SU-DHL-6 (cell line): ENCODE measurements at regions not wholly inside any gene's neighbourhood (a gene's known extent, or its start where the extent isn't known, plus 50 kb on each side); places are given as distances from the start of the nearest gene placed in this dataset.

Experiments
- H2AFZ ChIP-seq: fragments of 200-600 bp; sonication (generic); 2 replicates; pipeline ENCODE4 v1.6.1; 2014; ENCODE audit warnings: low read depth, mild to moderate bottlenecking, moderate library complexity, mixed read lengths, antibody characterized with exemption, low read length; ENCODE audit not compliant: severe bottlenecking
- H3F3A ChIP-seq: fragments of 200-600 bp; shearing (Covaris generic); 2 replicates; pipeline ENCODE4 v1.6.0; 2016; ENCODE audit warnings: antibody characterized with exemption, mild to moderate bottlenecking; ENCODE audit not compliant: insufficient read depth
- H3K27ac ChIP-seq: fragments of 200-600 bp; sonication (generic); 2 replicates; pipeline ENCODE4 v1.5.1; 2016; ENCODE audit warnings: low read depth, mild to moderate bottlenecking, low read length, moderate library complexity, mixed read lengths
- H3K27me3 ChIP-seq: fragments of 200-600 bp; sonication (generic), shearing (Covaris generic); 2 replicates; pipeline ENCODE4 v1.6.0; 2014; ENCODE audit warnings: mild to moderate bottlenecking, low read length
- H3K36me3 ChIP-seq: fragments of 200-600 bp; sonication (generic); 2 replicates; pipeline ENCODE4 v1.6.1; 2014; ENCODE audit warnings: mild to moderate bottlenecking, low read length, mixed read lengths
- H3K4me2 ChIP-seq: fragments of 300-600, 200-600 bp; shearing (Covaris generic), sonication (generic); 2 replicates; pipeline ENCODE4 v1.6.0; 2014; ENCODE audit warnings: low read length, low read depth, mild to moderate bottlenecking; ENCODE audit not compliant: poor library complexity, severe bottlenecking
- H3K4me3 ChIP-seq: fragments of 200-600 bp; sonication (generic); 2 replicates; pipeline ENCODE4 v1.5.1; 2014; ENCODE audit warnings: antibody characterized with exemption, low read length, mild to moderate bottlenecking, mixed read lengths; ENCODE audit not compliant: insufficient read depth, poor library complexity, severe bottlenecking
- H3K79me2 ChIP-seq: fragments of 200-600 bp; sonication (generic); 2 replicates; pipeline ENCODE4 v1.6.1; 2014; ENCODE audit warnings: mild to moderate bottlenecking, low read length, moderate library complexity; ENCODE audit not compliant: insufficient read depth
- H3K9ac ChIP-seq: fragments of 200-600 bp; sonication (generic); 2 replicates; pipeline ENCODE4 v1.7.0; 2014; ENCODE audit warnings: mild to moderate bottlenecking, low read length
- H3K9me2 ChIP-seq: fragments of 200-600 bp; sonication (generic); replicated peaks from 2 replicates; pipeline ENCODE4 v1.6.1; 2014; ENCODE audit warnings: low read length; ENCODE audit not compliant: insufficient read depth
- H3K9me3 ChIP-seq: fragments of 200-600 bp; sonication (generic); 2 replicates; pipeline ENCODE4 v1.6.1; 2014; ENCODE audit warnings: low read length, mixed read lengths; ENCODE audit not compliant: insufficient read depth
- H4K20me1 ChIP-seq: fragments of 200-600 bp; sonication (generic); 2 replicates; pipeline ENCODE4 v1.6.1; 2014; ENCODE audit warnings: low read depth, mild to moderate bottlenecking, antibody characterized with exemption, low read length, moderate library complexity, mixed read lengths
- CTCF ChIP-seq: fragments of 200-600 bp; sonication (generic); IDR thresholded peaks from one replicate; pipeline ENCODE4 v1.5.1; 2017; ENCODE audit warnings: antibody characterized with exemption, mild to moderate bottlenecking, low read length, moderate library complexity; ENCODE audit not compliant: insufficient read depth, poor library complexity, severe bottlenecking
- EZH2phosphoT487 ChIP-seq: fragments of 200-600 bp; sonication (generic), shearing (Covaris generic); conservative IDR thresholded peaks from 2 replicates; pipeline ENCODE4 v1.6.1; 2018; ENCODE audit warnings: mild to moderate bottlenecking, antibody characterized with exemption, low read length, moderate library complexity, mixed read lengths

GRCh38 chr4:32929796-32930699 is 2209.9 kb downstream of the PCDH7 start:
- Histone ChIP-seq H2AFZ (no peak overlapping the region), H4K20me1 (no peaks in the 10 kb centered on the region), H3K36me3 (no peaks in the 10 kb centered on the region), H3K4me3 (no peak overlapping the region), H3K9ac (no peak overlapping the region), H3K4me2 (no peak overlapping the region), H3F3A (no peaks in the 10 kb centered on the region), H3K79me2 (no peaks in the 10 kb centered on the region), H3K27me3 (no peaks in the 10 kb centered on the region), H3K27ac (no peak overlapping the region), H3K9me2 (no peaks in the 10 kb centered on the region), H3K9me3 (no peaks in the 10 kb centered on the region)
- TF ChIP-seq CTCF (no peak), EZH2phosphoT487 (no peak)

GRCh38 chr4:32930700-32931099 is 2210.5 kb downstream of the PCDH7 start:
- H3K9me2 ChIP-seq: no peaks in the 10 kb centered on the region
- no peaks in the 10 kb centered on the region for H3K27me3 ChIP-seq
- no peak for TF ChIP-seq CTCF
- no peak for TF ChIP-seq EZH2phosphoT487
- H3K4me2 ChIP-seq: no peak overlapping the region
- no peak overlapping the region for H3K9ac ChIP-seq
- H2AFZ ChIP-seq: no peak overlapping the region
- no peaks in the 10 kb centered on the region for H3K36me3 ChIP-seq
- no peaks in the 10 kb centered on the region for H3K9me3 ChIP-seq
- H4K20me1 ChIP-seq: no peaks in the 10 kb centered on the region
- no peaks in the 10 kb centered on the region for H3K79me2 ChIP-seq
- H3K27ac ChIP-seq: no peak overlapping the region
- no peaks in the 10 kb centered on the region for H3F3A ChIP-seq
- no peak overlapping the region for H3K4me3 ChIP-seq

DNA sequence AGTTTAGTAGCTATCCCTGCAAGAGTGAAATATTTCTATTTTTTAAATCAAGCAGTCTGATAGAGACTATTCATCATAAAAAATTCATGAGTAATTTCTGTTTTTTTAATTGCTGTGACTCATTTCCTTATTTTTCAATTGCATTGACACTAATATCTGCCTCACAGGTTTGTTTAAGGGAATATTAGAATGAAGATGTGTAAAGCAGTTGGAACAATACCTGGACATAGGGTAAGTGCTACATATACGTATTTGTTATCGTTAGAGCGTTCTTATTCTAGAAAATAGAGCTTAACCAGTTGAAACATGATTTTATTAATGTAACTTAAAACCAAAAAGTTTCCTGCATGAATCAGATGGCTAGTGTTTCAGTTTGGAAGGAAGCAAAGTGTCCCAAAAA is 2211.3 kb downstream of the PCDH7 start:
- no peaks in the 10 kb centered on the region for H3K36me3 ChIP-seq
- no peak overlapping the region for H3K4me3 ChIP-seq
- no peaks in the 10 kb centered on the region for H3F3A ChIP-seq
- no peak overlapping the region for H3K9ac ChIP-seq
- H3K27ac ChIP-seq: no peak overlapping the region
- H3K27me3 ChIP-seq: no peaks in the 10 kb centered on the region
- TF ChIP-seq EZH2phosphoT487: no peak
- TF ChIP-seq CTCF: no peak
- no peak overlapping the region for H2AFZ ChIP-seq
- no peaks in the 10 kb centered on the region for H3K9me2 ChIP-seq
- no peaks in the 10 kb centered on the region for H3K9me3 ChIP-seq
- no peaks in the 10 kb centered on the region for H4K20me1 ChIP-seq
- H3K4me2 ChIP-seq: no peak overlapping the region
- no peaks in the 10 kb centered on the region for H3K79me2 ChIP-seq
